ENCODE measurements at regions not wholly inside any gene's neighbourhood (a gene's known extent, or its start where the extent isn't known, plus 50 kb on each side); places are given as distances from the start of the nearest gene placed in this dataset.

GRCh38 chr20:21564127-21564773, 50.4 kb upstream of the NKX2-2 start:
- no peak for TF ChIP-seq EZH2 (IDR thresholded peaks at IDR 0.05; ENCODE audit: borderline replicate concordance, low read length)
- TF ChIP-seq CTCF (IDR thresholded peaks at IDR 0.05; ENCODE audit: low read length): no peak
